Loucy (cell line): ENCODE measurements at regions not wholly inside any gene's neighbourhood (a gene's known extent, or its start where the extent isn't known, plus 50 kb on each side); places are given as distances from the start of the nearest gene placed in this dataset.

Experiments used
- H2AFZ ChIP-seq: fragments of 200-600 bp; sonication (generic); 2 replicates; pipeline ENCODE4 v1.6.0; 2016; ENCODE audit warnings: antibody characterized with exemption, mild to moderate bottlenecking, low read length, moderate library complexity
- H3F3A ChIP-seq: fragments of 200-600 bp; 2 replicates; pipeline ENCODE4 v1.6.0; 2016; ENCODE audit warnings: antibody characterized with exemption, low read depth, mild to moderate bottlenecking
- H3K27me3 ChIP-seq: fragments of 200-600 bp; sonication (generic); 2 replicates; pipeline ENCODE4 v1.6.1; 2014; ENCODE audit warnings: low read length, mild to moderate bottlenecking; ENCODE audit not compliant: insufficient read depth, poor library complexity, severe bottlenecking
- H3K36me3 ChIP-seq: fragments of 200-600 bp; sonication (generic); 2 replicates; pipeline ENCODE4 v1.6.1; 2016; ENCODE audit warnings: low read length; ENCODE audit not compliant: insufficient read depth
- H3K4me1 ChIP-seq: fragments of 200-600 bp; sonication (generic); 2 replicates; pipeline ENCODE4 v1.5.1; 2014; ENCODE audit warnings: low read length, mild to moderate bottlenecking; ENCODE audit not compliant: insufficient read depth, poor library complexity, severe bottlenecking
- H3K4me2 ChIP-seq: fragments of 200-600 bp; sonication (generic); 2 replicates; pipeline ENCODE4 v1.6.0; 2014; ENCODE audit warnings: antibody characterized with exemption, low read length, low read depth, mild to moderate bottlenecking; ENCODE audit not compliant: poor library complexity, severe bottlenecking
- H3K4me3 ChIP-seq: fragments of 200-600 bp; sonication (generic); 2 replicates; pipeline ENCODE4 v1.5.1; 2014; ENCODE audit warnings: low read length, mild to moderate bottlenecking, mixed read lengths; ENCODE audit not compliant: poor library complexity, severe bottlenecking
- H3K79me2 ChIP-seq: fragments of 200-600 bp; sonication (generic); 2 replicates; pipeline ENCODE4 v1.6.1; 2014; ENCODE audit warnings: low read length; ENCODE audit not compliant: insufficient read depth
- H3K9ac ChIP-seq: fragments of 200-600 bp; sonication (generic); 2 replicates; pipeline ENCODE4 v1.6.0; 2014; ENCODE audit warnings: mild to moderate bottlenecking, low read depth, low read length, moderate library complexity; ENCODE audit not compliant: poor library complexity, severe bottlenecking
- H3K9me2 ChIP-seq: fragments of 200-600 bp; sonication (generic); replicated peaks from 2 replicates; pipeline ENCODE4 v1.6.1; 2016; ENCODE audit warnings: low read depth, low read length, mixed read lengths
- H3K9me3 ChIP-seq: fragments of 200-600 bp; sonication (generic); 2 replicates; pipeline ENCODE4 v1.6.1; 2014; ENCODE audit warnings: mild to moderate bottlenecking, antibody characterized with exemption, low read length, low read depth; ENCODE audit not compliant: insufficient read depth
- H4K20me1 ChIP-seq: fragments of 200-600 bp; sonication (generic); 2 replicates; pipeline ENCODE4 v1.6.0; 2014; ENCODE audit warnings: antibody characterized with exemption, low read length, mild to moderate bottlenecking; ENCODE audit not compliant: insufficient read depth, poor library complexity, severe bottlenecking
- EZH2phosphoT487 ChIP-seq: fragments of 200-600 bp; IDR thresholded peaks from 2 replicates; pipeline ENCODE4 v1.6.1; 2018; ENCODE audit warnings: antibody characterized with exemption, mild to moderate bottlenecking, moderate library complexity, borderline replicate concordance
- TF ChIP-seq, protein P1 (sequence below): fragments of 200-600 bp; sonication (generic); conservative IDR thresholded peaks from 2 replicates; pipeline ENCODE4 v1.5.1; 2014; ENCODE audit warnings: mild to moderate bottlenecking, antibody characterized with exemption, low read length

DNA sequence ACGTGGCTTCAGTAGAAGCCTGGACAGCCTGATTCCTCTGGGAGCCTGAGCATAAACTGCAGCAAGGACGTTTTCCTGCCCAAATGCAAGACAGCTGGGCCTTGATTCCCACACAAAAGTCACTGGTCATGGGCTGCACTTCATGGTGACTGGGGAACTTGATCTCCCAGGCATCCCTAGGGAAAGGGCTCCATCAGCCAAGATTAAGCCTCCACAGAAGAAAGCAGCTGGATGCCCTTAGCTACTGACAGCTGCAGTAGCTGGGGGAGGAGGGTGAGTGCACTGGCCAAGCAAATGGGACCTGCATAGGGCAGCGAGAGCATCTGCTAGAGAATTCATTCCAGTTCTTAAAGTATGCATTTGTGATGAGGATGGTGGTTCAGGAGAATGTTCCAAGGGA is 267.4 kb upstream of the ISX start:
- no peaks in the 10 kb centered on the region for H4K20me1 ChIP-seq
- no peak overlapping the region for H3K4me2 ChIP-seq
- H3K9me3 ChIP-seq = no peaks in the 10 kb centered on the region; the same call in 1 of the 2 replicates
- H3K4me3 ChIP-seq = no peak overlapping the region
- no peak overlapping the region for H2AFZ ChIP-seq
- no peaks in the 10 kb centered on the region for H3K9me2 ChIP-seq
- H3K27me3 ChIP-seq = no peaks in the 10 kb centered on the region
- no peaks in the 10 kb centered on the region for H3F3A ChIP-seq
- no peaks in the 10 kb centered on the region for H3K79me2 ChIP-seq
- no peaks in the 10 kb centered on the region for H3K4me1 ChIP-seq
- no peaks in the 10 kb centered on the region for H3K36me3 ChIP-seq
- H3K9ac ChIP-seq = no peak overlapping the region
- TF ChIP-seq, protein P1, sequence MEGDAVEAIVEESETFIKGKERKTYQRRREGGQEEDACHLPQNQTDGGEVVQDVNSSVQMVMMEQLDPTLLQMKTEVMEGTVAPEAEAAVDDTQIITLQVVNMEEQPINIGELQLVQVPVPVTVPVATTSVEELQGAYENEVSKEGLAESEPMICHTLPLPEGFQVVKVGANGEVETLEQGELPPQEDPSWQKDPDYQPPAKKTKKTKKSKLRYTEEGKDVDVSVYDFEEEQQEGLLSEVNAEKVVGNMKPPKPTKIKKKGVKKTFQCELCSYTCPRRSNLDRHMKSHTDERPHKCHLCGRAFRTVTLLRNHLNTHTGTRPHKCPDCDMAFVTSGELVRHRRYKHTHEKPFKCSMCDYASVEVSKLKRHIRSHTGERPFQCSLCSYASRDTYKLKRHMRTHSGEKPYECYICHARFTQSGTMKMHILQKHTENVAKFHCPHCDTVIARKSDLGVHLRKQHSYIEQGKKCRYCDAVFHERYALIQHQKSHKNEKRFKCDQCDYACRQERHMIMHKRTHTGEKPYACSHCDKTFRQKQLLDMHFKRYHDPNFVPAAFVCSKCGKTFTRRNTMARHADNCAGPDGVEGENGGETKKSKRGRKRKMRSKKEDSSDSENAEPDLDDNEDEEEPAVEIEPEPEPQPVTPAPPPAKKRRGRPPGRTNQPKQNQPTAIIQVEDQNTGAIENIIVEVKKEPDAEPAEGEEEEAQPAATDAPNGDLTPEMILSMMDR = no peak
- TF ChIP-seq EZH2phosphoT487 = no peak

DNA sequence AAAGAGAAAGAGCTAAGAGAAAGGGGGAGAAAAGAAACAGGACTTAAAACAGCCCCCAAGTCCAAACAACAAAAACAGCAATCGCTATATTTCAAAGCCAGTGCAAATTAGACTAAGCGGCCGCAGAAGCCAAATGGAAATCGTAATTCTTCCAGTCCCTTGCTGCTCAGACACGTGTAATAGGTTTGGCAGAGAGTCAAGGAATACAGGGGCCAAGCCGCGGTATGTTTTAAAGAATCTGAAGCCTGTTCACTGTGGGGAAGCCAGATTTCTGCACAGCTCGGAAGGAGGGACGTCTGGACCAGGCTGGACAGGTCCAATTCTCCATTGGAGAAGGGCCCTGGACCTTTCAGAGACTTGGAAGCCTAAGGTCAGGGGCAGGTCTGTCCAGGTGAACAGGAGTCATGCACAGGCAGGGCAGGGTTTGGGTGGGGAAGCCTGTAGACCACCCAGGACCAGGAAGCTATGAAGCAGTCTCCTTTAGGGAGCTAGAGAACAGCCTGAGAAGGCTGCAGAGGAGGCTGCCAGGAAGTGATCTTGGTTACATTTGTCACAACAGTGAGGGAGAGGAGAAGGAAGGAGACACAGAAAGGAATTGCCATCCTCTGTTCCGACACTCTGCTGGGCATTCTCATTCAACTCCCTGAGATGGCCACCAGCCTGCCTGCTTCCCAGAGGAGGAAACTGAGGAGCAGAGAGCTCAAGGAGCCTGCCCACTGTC is 265.5 kb upstream of the ISX start:
- Histone ChIP-seq H3K79me2 (no peaks in the 10 kb centered on the region), H3K27me3 (no peaks in the 10 kb centered on the region)
- TF ChIP-seq, protein P1 = no peak
- no peak for TF ChIP-seq EZH2phosphoT487

DNA sequence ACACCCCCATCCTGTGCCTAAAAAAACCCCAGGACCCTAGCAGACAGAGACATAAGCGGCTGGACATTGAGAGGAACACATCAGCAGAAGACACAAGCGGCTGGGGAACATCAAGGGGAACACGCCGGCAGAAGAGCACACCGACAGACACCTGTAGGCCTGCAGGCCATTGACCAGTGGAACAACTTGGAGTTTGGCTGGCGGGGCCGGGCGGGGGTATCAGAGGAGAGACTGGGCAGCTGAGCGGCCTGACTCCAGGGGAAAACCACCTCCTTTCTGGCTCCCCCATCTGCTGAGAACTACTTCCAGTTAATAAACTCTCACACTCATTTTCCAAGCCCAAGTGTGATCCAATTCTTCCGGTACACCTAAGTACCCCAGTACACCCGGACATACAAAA is 264.7 kb upstream of the ISX start:
- Histone ChIP-seq H3K9ac (no peak overlapping the region), H3K79me2 (no peaks in the 10 kb centered on the region), H3K36me3 (no peaks in the 10 kb centered on the region), H4K20me1 (no peaks in the 10 kb centered on the region), H3K4me2 (no peak overlapping the region), H3K27me3 (no peaks in the 10 kb centered on the region), H3K9me3 (peaks cover 3% of the 10 kb centered on the region; the same call in 1 of the 2 replicates), H2AFZ (no peak overlapping the region), H3F3A (no peaks in the 10 kb centered on the region), H3K9me2 (no peaks in the 10 kb centered on the region), H3K4me1 (no peaks in the 10 kb centered on the region), H3K4me3 (no peak overlapping the region)
- TF ChIP-seq, protein P1 = no peak
- no peak for TF ChIP-seq EZH2phosphoT487

More for the DNA sequence above, 265.5 kb upstream of the ISX start:
- H3K4me2 ChIP-seq = no peak overlapping the region
- no peaks in the 10 kb centered on the region for H3K9me2 ChIP-seq
- no peaks in the 10 kb centered on the region for H3F3A ChIP-seq
- H4K20me1 ChIP-seq = no peaks in the 10 kb centered on the region
- no peak overlapping the region for H3K9ac ChIP-seq
- H3K4me1 ChIP-seq = no peaks in the 10 kb centered on the region
- no peak overlapping the region for H3K4me3 ChIP-seq
- H2AFZ ChIP-seq = no peak overlapping the region
- H3K9me3 ChIP-seq = peaks cover 3% of the 10 kb centered on the region; the same call in 1 of the 2 replicates
- H3K36me3 ChIP-seq = no peaks in the 10 kb centered on the region
